ENCODE measurements at regions not wholly inside any gene's neighbourhood (a gene's known extent, or its start where the extent isn't known, plus 50 kb on each side); places are given as distances from the start of the nearest gene placed in this dataset.
"Not testable (repeated sequence)": the region's sequence is repeated elsewhere in the genome, so short reads cannot be mapped to it uniquely, and the experiment has no call there.

GRCh38 chr5:39670955-39671354 lies 246.2 kb upstream of the DAB2 start:
- DNase-seq = no peak

DNA sequence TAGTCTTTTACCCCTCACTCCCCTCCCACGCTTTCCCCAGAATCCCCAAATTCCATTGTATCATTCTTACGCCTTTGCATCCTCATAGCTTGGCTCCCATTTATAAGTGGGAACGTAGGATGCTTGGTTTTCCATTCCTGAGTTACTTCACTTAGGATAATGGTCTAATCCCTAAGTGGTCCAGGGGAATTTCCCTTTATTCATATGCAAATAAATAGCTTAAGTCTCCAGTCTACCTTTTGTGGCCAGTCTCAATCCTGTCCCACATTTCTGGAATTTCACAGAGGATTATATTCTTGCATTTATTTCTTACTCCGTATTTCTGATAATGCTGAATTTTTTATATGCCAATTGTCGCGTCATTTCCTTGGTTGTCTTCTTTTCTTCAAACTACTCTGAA lies 245.6 kb upstream of the DAB2 start:
- no peak for DNase-seq

- no peak for DNase-seq
Measured at GRCh38 chr5:39668980-39669379, 244.2 kb upstream of the DAB2 start.

DNA sequence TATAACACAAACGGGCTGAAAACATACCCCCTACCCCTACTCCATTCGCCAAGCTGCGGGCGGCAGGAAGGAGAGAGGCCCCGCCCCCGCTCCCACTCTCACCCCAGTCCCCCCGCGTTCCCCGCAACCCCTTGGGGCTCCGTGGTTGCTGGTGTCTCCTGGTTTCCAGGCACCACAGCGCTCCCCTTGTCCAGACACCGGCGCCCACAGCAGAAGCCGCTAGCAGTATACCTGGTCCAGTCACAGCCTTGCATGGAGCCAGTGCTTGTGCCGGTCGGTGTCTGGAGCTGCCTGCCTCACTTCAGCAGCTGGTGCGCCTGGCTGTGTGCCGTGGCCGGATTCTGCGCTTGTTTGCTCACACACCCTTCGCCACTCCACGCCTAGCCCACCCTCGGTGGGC lies 240.5 kb upstream of the DAB2 start:
- DNase-seq = no peak

GRCh38 chr5:39662945-39663344 lies 238.2 kb upstream of the DAB2 start:
- no peak for DNase-seq

DNA sequence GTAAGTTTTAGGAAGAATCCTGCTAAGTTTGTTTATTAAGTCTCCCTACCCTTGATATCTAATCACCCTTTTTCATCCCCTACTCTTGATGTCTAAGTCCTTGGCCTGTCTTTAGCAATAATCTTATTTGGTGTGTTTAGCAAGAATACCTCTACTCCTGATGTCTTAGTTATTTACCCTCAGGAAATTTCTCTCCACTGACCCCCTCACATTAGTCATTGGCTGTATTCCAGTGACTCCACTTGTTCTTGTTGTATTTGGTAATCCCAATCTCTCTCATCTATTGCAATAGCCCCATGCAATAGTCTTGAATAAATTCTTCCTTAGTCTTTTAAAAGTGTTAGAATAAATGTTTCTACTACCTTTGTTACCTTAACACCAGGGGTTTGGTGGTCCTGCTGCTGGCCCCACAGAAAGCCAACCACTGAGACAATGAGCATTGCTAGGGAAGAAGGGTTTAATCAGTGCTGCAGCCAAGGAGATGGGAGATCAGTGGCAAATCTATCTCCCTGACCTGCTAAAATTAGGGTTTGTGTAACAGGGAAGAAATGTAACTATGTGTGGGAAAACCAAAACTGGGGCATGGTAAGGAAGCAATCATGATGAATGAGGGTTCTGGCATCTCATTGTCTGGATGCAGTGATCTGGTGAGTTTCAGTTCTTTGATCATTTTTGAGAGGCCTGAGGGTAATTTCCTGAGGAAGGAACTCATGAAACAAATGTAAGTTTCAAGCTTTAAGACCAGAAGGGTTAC lies 236.4 kb upstream of the DAB2 start:
- DNase-seq = no peak

DNA sequence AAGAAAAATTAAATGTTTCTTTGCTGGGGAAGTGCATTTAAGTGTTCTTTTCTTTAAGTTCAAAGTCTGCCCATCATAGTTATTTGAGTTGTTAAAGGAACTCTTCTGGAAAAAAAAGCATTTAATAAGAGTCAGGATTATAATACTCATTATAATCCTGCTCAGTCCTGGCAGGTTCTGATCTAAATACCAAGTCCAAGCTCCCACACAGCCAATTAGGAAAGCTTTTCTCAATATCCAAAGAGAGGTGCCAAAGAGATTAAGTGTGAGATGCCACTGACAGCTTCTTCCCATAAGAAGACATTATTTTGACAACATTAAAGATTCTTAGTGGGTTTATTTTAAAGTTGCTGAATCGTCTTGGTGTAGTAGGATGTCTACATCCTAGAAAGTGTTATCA lies 235.2 kb upstream of the DAB2 start:
- no peak for DNase-seq

- no peak for DNase-seq
Measured at GRCh38 chr5:39658866-39659265, 234.1 kb upstream of the DAB2 start.

GRCh38 chr5:39657943-39658342 lies 233.2 kb upstream of the DAB2 start:
- no peak for DNase-seq

GRCh38 chr5:39656600-39656999 lies 231.8 kb upstream of the DAB2 start:
- DNase-seq = no peak

DNA sequence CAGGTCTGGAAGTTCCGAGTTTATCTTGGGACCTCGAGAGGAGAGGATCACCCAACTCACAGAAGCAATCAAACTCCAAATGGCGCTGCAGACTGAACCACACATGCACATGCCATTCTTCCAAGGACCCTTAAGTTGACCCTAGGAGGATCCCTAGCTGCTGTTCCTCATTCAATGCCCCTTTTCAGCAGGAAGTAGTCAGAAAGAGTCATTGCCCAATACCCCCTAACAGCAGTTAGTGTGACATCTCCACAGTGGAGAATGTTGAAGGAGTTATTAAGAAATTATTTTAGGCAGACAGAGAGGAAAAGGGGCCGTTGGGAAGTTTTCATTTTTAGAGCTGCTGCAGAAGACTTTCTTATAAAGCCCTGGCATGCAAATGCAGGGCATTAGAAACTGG lies 229.9 kb upstream of the DAB2 start:
- DNase-seq = no peak

- not testable (repeated sequence) for DNase-seq
Measured at GRCh38 chr5:39652481-39652880, 227.7 kb upstream of the DAB2 start.

- no peak for DNase-seq
Measured at GRCh38 chr5:39652036-39652435, 227.3 kb upstream of the DAB2 start.

DNA sequence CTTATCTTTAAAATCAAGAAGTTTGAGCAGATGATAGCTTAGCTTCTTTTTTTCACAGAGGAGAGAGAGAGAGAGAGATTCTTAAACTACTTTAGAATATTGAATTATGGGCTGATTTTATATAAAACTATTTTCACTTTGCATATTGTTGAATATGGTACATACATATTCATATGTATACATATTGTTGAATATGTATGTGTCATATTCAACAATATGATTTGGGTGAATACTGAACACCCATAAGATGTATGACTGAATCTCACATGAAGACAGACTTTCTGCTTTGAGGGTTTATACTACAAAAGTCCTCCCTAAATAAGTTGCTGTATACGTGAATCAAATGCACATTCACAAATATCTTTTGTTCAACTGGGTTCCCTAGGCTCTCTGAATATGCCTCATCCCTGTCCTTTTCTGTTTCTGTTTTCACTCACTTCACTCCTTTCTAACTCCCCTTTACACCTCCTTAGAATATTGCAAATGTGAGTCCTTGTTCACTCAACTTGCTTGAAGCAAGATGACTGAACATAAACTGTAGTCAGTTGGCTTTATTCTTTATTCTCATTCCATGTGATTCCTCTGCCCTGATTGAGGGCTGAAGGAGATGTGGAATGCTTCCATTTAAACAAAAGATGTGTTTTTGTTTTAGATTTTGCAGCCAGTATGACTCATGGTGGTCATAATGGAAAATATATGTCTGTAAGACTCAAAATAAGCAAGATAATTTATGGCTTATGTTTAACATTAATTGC lies 225.4 kb upstream of the DAB2 start:
- no peak for DNase-seq

GRCh38 chr5:39648848-39649227 lies 224.1 kb upstream of the DAB2 start:
- no peak for DNase-seq

DNA sequence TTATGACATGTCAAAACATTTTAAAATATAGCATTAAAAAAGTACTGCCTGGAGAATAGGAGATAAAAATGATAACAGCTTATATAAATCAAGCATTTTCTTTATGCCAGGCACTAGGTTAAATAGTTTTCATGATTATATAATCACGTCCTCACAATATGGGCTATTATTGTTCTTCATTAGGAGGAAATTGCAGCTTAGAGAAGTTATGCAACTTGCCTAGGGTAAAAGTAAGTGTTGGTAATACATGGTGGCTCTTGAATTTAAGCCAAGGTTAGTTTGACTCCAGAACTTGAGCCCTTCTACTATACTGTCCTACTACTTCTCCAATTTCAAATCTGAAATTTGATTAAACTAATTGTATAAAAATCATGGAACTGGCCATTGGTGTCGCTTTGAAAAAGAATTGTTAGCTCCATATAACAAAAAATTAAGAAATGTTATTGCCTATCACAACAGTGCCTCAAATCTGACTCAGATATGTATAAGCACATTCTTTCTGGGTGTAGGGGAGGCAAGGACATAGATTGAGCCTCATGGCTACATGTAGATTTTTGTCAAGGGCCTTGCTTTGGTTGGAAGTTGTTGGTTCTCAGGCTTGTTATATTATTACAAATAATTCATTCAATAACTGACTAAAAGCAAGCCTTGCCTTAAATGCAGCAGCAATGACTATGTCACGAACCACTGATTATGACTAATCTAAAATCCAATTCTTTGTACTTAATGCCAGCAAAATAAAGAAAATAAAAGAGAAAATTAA lies 223.5 kb upstream of the DAB2 start:
- DNase-seq = no peak

GRCh38 chr5:39640552-39640951 lies 215.8 kb upstream of the DAB2 start:
- DNase-seq = no peak

DNA sequence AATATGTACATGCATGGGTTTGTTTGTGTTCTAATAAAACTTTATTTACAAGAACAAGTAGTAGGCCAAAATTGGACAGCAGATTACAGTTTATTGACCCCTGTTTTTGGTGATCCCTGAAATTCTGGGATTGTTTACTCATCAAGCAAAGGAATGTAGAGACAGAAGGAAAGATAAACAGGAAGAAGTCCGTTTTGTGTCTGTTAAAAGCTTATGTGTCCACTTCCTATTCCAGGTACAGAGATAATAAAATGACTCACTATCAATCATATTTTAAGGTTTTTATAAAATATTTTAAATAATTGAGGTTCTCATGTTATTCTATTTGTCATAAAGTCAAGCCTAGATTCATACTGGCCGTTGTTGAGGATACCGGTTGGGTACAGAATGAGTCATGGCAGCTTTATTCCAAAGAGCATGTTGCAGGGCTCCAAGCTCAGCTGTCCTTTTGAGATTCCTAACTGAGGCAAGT lies 214.9 kb upstream of the DAB2 start:
- DNase-seq = no peak

GRCh38 chr5:39638813-39639212 lies 214.0 kb upstream of the DAB2 start:
- no peak for DNase-seq

GRCh38 chr5:39633057-39633456 lies 208.3 kb upstream of the DAB2 start:
- DNase-seq = no peak

- no peak for DNase-seq
Measured at GRCh38 chr5:39631958-39632357, 207.2 kb upstream of the DAB2 start.

GRCh38 chr5:39629946-39630345 lies 205.2 kb upstream of the DAB2 start:
- DNase-seq = no peak

- no peak for DNase-seq
Measured at GRCh38 chr5:39628348-39628747, 203.6 kb upstream of the DAB2 start.

DNA sequence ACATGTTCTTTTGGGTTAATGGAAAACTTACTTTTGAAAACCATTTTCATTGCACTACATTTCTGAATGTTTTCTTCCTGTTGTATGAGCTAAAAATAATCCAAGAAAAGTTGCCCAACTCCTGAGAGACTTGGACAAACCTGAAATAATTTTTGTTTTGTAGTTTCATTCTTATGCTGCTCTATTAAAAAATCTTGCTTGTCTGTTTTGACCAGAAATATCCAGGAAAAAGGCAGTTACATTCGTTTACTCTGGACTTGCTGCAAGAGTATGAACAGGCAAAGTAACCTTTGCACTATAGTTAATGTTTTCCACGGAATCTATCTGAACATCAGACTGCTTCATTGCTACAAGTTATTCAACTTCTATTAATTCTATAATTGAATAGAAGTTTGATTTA lies 200.1 kb upstream of the DAB2 start:
- no peak for DNase-seq
